Cardiac muscle cell (in vitro differentiated cells and primary cell): ENCODE measurements at regions not wholly inside any gene's neighbourhood (a gene's known extent, or its start where the extent isn't known, plus 50 kb on each side); places are given as distances from the start of the nearest gene placed in this dataset.

ENCODE experiments used
- DNase-seq, 2 donors: peaks; one replicate each; pipeline versions ENCODE4 v3.0.0 to v3.0.0-alpha.2; 2010 to 2017; ENCODE audit warnings: low read depth in 1 of 2, low spot score in 1 of 2
- H3K27ac ChIP-seq: fragments of 200-600 bp; sonication (generic); 2 replicates; pipeline ENCODE4 v1.5.1; 2016
- H3K27me3 ChIP-seq: fragments of 200-600 bp; sonication (generic); 2 replicates; pipeline ENCODE4 v1.6.0; 2016; ENCODE audit warnings: control low read depth
- H3K36me3 ChIP-seq: fragments of 200-600 bp; sonication (generic); 2 replicates; pipeline ENCODE4 v1.5.1; 2016; ENCODE audit warnings: control low read depth
- H3K4me1 ChIP-seq: fragments of 200-600 bp; sonication (generic); 2 replicates; pipeline ENCODE4 v1.8.1; 2017; ENCODE audit warnings: low read depth, mild to moderate bottlenecking, mixed run types
- H3K4me3 ChIP-seq: fragments of 200-600 bp; sonication (generic); 2 replicates; pipeline ENCODE4 v1.5.1; 2016; ENCODE audit warnings: mild to moderate bottlenecking
- H3K9me3 ChIP-seq: fragments of 200-600 bp; sonication (generic); 2 replicates; pipeline ENCODE4 v1.5.1; 2017; ENCODE audit warnings: low read depth, mild to moderate bottlenecking, control low read depth
- TF ChIP-seq, protein P1 (sequence below): IDR thresholded peaks from 2 replicates; pipeline ENCODE4 v1.5.1; 2012; ENCODE audit warnings: low read depth, mild to moderate bottlenecking, low read length

DNA sequence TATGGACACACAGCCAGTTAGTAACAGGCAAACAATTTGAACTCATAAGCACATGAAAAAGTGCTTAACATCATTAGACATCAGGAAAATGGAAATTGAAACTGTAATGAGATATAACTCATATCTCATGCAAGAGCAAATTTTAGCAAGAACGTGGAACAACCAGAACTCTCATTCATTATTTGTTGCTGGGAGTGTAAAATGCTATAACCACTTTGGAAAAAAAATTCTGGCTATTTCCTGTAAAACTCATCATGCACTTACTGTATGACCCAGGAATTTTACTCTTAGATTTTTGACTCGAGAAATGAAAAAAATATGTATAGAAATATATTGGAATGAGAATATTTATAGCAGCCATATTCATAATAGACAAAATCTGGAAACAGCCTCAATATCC is 205.7 kb upstream of the PUM3 start:
- no peak for DNase-seq
- no peaks in the 10 kb centered on the region for H3K36me3 ChIP-seq
- H3K4me3 ChIP-seq, result no peak overlapping the region
- no peaks in the 10 kb centered on the region for H3K9me3 ChIP-seq
- H3K27ac ChIP-seq, result no peak overlapping the region
- TF ChIP-seq, protein P1, sequence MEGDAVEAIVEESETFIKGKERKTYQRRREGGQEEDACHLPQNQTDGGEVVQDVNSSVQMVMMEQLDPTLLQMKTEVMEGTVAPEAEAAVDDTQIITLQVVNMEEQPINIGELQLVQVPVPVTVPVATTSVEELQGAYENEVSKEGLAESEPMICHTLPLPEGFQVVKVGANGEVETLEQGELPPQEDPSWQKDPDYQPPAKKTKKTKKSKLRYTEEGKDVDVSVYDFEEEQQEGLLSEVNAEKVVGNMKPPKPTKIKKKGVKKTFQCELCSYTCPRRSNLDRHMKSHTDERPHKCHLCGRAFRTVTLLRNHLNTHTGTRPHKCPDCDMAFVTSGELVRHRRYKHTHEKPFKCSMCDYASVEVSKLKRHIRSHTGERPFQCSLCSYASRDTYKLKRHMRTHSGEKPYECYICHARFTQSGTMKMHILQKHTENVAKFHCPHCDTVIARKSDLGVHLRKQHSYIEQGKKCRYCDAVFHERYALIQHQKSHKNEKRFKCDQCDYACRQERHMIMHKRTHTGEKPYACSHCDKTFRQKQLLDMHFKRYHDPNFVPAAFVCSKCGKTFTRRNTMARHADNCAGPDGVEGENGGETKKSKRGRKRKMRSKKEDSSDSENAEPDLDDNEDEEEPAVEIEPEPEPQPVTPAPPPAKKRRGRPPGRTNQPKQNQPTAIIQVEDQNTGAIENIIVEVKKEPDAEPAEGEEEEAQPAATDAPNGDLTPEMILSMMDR, result no peak
- H3K27me3 ChIP-seq, result no peaks in the 10 kb centered on the region
- H3K4me1 ChIP-seq, result peaks cover 8% of the 10 kb centered on the region

DNA sequence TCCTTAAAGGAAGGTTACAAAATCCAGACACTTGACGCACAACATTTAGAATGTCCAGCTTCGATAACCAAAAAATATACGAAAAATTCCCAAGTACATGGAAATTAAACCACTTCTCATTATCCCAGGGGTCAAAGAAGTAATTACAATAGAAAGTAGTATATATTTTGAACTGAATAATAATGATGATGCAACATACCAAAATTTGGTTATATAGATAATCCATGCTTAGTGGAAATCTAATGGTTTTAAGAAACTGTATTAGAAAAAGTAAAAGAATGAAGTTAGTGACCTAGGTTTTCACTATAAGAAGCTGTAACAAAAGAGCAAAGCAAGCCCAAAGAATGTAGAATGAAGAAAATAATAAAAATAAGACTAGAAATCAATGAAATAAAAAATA is 204.0 kb upstream of the PUM3 start:
- no peaks in the 10 kb centered on the region for H3K36me3 ChIP-seq
- no peak overlapping the region for H3K27ac ChIP-seq
- no peak for DNase-seq
- no peaks in the 10 kb centered on the region for H3K9me3 ChIP-seq
- no peak overlapping the region for H3K4me3 ChIP-seq
- TF ChIP-seq, protein P1, result no peak
- peaks cover 8% of the 10 kb centered on the region for H3K4me1 ChIP-seq
- H3K27me3 ChIP-seq, result no peaks in the 10 kb centered on the region

DNA sequence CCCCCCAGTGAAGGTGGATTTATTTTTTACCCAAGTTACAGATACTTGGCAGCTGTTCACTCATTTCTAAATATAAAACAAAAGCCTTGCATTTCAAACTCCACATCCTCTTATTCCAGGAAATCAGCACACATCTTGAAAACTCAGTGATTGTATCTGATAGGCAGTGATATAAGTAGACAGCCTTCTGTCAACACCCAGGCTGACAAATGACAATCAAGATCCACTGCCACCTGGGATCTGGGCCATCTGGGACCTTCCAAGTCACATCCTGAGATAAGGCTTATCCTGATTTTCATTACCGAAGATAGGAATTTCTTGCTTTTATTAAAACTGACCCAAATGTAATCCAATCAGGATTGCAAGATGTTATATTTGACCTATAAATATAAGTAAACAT is 201.3 kb upstream of the PUM3 start:
- TF ChIP-seq, protein P1, result no peak
- peaks cover 8% of the 10 kb centered on the region for H3K4me1 ChIP-seq
- DNase-seq, result no peak
- no peaks in the 10 kb centered on the region for H3K36me3 ChIP-seq
- H3K27ac ChIP-seq, result no peak overlapping the region
- H3K27me3 ChIP-seq, result no peaks in the 10 kb centered on the region
- no peaks in the 10 kb centered on the region for H3K9me3 ChIP-seq
- no peak overlapping the region for H3K4me3 ChIP-seq

DNA sequence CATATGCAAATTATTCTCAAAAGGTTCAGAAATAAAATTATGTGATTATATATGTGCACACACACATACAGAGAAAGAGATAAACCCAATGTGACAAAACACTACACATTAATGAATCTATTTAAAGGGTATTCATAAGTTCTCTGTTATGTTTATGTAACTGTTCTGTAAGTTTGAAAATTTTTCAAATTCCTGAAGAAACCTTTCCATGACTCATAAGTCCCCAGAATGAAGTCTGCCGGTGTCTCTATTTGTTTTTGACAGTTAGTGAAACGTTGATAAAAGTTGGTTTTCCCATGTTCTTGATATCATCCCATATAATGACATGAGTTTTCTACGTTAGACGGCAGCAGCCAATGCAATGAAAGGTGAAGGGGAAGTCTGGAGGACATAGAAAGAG is 199.5 kb upstream of the PUM3 start:
- DNase-seq, result peak in 1 of 2 donors; percentile 2
- H3K27ac ChIP-seq, result no peak overlapping the region

DNA sequence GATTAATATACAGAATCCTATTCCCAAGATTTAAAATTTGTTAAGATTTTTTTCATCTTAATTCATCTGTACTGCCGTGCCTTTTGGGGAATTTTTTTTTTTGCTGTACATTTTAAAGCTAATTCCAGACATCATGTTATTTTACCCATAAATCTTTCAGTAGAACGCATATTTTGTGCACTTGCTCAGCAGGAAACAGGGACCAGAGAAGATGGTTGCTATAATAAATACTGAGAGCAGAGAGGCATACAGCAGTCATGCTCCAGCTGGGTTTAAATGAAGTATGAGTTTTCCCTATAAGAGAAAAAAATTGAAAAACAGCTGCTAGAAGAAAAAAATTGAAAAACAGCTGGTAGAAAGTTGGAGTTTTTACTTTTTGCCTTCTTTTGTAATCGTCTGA is 196.9 kb upstream of the PUM3 start:
- Histone ChIP-seq H3K27me3 (no peaks in the 10 kb centered on the region), H3K4me3 (no peak overlapping the region), H3K36me3 (no peaks in the 10 kb centered on the region), H3K4me1 (peaks cover 3% of the 10 kb centered on the region), H3K27ac (no peak overlapping the region), H3K9me3 (no peaks in the 10 kb centered on the region)
- DNase-seq, result no peak
- TF ChIP-seq, protein P1, result no peak

More for the DNA sequence above, 199.5 kb upstream of the PUM3 start:
- Histone ChIP-seq H3K36me3 (no peaks in the 10 kb centered on the region), H3K4me1 (peaks cover 8% of the 10 kb centered on the region), H3K4me3 (no peak overlapping the region), H3K27me3 (no peaks in the 10 kb centered on the region), H3K9me3 (no peaks in the 10 kb centered on the region)
- TF ChIP-seq, protein P1, result no peak

DNA sequence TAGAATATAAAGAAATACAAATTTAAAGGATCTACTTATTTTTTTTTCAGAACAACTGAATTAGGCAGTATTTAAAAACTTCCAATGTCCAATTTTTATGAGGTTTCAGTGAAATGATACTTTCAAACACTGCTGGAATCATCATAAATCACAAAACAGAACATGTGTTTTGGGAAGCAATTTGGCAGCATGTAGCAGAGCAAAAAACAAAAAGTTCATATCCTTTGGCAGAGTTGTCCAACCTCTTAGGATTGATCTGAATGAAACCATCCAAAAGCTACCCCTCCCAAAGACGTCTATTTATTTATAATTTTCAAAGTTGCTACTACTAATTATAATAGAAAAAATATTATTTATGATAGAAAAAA is 192.4 kb upstream of the PUM3 start:
- Histone ChIP-seq H3K36me3 (no peaks in the 10 kb centered on the region), H3K4me3 (no peak overlapping the region), H3K4me1 (peaks cover 2% of the 10 kb centered on the region)

More for the DNA sequence above, 192.4 kb upstream of the PUM3 start:
- H3K9me3 ChIP-seq, result no peaks in the 10 kb centered on the region
- H3K27me3 ChIP-seq, result no peaks in the 10 kb centered on the region
- no peak for DNase-seq
- no peak overlapping the region for H3K27ac ChIP-seq
- TF ChIP-seq, protein P1, result no peak
